CD4-positive, alpha-beta T cell treated with Interleukin-12 subunit alpha and Interleukin-12 subunit beta, for 1 hour (primary cell): ENCODE measurements at regions not wholly inside any gene's neighbourhood (a gene's known extent, or its start where the extent isn't known, plus 50 kb on each side); places are given as distances from the start of the nearest gene placed in this dataset.
"Not testable (repeated sequence)": the region's sequence is repeated elsewhere in the genome, so short reads cannot be mapped to it uniquely, and the experiment has no call there.

Experiments
- DNase-seq: peaks from one replicate; pipeline ENCODE4 v3.0.0-alpha.2; 2020

DNA sequence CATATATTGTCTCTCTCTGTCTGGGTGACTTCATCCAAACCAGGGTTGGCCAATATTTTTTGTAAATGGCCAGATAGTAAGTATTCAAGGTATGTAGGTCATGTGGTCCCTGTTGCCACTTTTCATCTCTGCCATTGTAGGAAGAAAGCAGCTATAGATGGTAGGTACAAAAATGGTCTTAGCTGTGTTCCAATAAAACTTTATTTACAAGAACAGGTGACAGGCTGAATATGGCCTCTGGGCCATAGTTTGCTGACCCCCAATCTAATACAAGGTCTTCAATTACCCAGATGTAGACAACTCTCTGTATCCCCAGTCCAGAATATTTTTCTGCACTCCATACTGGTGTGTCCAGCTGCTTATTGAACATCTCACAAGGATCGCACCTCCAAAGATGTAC, 166.2 kb upstream of the FZD8 start:
- no peak for DNase-seq

DNA sequence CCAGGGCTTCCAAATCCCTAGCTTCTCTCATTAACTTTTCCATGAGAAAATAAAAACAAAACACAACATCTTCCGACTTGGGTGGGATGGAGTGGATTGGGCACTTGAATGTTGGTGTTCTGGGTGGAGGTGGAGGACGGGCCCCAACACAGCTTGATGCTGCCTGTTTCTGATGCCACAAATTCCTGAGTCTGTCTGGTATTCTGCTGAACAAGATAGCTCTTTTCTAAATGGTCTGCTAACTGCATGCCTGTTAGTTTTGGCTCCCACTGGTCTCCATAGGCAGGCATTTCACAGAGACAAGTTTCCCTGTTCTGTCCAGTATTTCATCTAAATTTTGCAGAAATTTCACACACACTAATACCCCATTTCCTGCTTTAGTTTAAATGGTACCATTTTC, 160.9 kb upstream of the FZD8 start:
- no peak for DNase-seq

DNA sequence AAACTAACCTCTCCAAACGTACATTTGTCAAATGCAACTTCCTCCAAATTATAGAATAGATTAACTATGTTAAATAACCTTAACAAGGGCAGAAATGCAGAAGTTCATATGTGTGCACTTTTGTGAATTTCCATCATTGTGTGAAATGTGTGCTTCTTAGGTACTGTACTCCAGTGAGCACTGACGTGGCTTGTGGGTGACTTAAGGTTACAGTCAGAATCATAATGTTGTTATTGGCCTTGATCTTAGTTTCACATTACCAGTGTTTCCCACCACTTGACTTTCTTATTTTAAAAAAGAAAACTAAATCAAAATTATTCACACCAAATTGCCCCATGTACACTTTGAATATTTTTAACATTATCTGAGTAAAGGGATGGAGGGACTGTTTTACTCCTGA, 155.1 kb upstream of the FZD8 start:
- DNase-seq = no peak

DNA sequence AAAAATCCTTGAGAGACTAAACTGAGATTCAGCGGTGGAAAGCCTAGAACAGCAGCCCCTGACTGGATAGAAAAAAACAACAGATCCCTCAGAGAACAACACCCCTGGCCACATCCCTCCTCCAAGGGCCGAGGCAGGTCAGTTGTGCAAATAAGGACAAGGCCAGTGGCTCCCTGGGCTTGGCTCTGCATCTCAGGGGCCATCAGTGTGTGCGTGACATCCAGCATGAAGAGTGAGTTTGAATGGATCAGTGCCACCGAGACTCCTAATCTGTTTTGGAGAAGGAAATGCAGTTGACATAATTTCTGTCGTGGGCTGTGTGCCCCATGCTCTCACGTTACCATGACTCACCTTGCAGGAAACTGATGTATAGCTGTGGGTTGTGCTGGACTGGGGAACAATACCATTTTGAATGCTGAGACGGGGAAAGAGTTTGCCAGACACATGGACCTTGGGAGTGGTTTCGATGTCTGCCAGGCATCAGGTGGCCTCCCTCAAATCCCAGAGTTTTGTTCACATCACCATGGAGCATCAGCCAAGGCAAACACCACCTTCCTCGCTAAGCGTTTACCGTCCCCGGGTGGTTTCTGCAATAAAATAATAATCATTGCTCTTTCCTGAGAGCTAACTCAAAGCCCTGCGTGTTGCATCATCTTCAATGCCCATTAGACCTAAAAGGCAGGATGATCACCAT, 153.2 kb upstream of the FZD8 start:
- no peak for DNase-seq

DNA sequence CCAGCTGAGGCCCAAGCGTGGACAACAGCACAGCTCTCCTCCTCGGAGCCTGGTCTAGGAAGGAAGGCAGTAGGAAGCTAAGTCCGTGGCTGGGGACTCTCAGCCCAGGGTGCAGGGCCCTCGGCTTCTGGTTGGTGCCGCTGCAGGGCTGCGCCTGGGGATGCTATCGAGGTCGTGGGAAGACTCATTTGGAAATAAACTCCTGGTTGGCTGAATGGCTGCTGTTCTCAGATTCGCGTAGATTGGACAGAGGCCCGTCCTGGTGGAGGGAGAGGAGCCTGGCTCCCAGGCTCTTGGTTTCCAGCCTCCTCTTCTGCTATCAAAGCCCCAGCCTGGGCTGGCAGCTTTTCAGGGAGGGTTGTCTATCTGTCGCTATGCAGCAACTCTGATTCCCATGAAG, 152.6 kb upstream of the FZD8 start:
- no peak for DNase-seq

DNA sequence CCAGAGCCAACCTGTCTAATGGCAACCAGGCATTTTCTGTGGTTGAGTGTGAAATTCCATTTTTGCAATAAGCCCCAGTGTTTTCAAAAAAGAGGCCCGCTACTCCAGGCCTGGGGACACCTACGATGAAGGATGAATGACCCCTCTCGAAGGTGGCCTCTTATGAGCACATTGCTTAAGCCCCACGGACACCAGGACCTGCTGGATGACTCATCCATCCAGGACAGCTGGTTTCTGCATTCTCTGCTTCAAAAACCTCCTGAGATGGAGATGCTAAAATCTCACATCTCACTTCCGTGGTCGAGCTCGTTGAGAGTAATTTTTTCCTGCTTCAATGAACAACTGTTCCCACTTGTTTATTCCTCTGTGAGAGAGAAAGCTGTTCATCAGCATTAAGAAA, 150.2 kb upstream of the FZD8 start:
- DNase-seq = no peak

- no peak for DNase-seq
Observed at GRCh38 chr10:35789996-35790395, 147.9 kb upstream of the FZD8 start.

DNA sequence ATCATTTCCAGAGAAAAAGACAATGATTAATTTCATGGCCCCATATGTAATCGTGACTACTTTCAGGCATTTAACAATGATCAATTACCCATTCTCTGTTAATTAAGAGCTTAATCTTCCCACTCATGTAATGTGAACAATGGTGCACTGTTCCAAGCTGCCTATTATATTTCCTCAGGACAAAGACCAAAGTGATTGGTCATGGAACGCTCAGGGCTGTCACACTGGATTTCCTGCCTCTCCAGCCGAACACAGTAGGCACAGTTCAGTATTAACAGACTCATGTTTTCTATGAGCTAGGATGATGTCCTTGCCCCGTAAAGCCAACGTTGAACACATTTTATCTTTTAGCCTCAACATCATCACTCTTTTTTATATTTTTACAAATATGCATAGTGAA, 142.7 kb upstream of the FZD8 start:
- no peak for DNase-seq

GRCh38 chr10:35783305-35783838, 141.3 kb upstream of the FZD8 start:
- no peak for DNase-seq

- no peak for DNase-seq
Observed at GRCh38 chr10:35781643-35782035, 139.5 kb upstream of the FZD8 start.

- no peak for DNase-seq
Observed at GRCh38 chr10:35780970-35781642, 139.0 kb upstream of the FZD8 start.

GRCh38 chr10:35778306-35778705, 136.2 kb upstream of the FZD8 start:
- no peak for DNase-seq

DNA sequence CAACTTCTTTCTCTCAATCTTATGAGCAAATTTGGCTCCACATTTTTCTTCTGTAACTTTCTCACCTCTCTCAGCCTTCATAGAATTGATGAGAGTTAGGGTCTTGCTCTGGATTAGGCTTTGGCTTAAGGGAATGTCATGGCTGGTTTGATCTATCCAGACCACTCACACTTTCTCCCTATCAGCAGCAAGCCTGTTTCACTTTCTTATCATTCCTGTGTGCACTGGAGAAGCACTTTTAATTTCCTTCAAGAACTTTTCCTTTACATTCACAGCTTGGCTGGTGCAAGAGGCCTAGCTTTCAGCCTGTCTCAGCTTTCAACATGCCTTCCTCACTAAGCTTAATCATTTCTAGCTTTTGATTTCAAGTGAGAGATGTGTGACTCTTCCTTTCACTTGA, 134.5 kb upstream of the FZD8 start:
- not testable (repeated sequence) for DNase-seq

- DNase-seq = no peak
Observed at GRCh38 chr10:35774109-35774508, 132.0 kb upstream of the FZD8 start.

DNA sequence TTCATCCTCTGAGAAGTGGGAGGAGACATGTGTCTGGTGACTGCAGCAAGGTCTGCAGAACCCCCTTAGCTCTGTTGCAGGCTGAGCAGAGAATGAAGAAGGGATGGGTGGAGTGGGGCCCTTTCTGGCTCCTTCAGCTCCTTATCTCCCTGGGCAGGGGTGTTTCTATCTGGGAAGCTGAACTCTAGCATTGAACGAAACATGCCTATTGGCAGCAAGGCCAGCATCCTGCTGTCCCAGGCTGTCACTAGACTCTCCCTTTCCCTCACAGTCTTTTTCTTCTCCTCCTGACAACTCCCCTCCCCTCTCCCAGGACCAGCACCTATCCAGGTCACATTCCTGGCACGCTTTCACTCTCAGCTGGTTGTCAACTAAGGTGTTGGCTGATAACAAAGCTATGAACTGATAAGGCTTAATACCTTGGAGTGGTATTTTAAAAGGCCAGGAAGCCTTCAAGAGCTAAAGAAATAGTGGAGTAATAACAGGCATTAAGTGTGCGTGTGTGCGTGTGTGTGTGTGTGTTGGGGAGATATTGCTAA, 128.8 kb upstream of the FZD8 start:
- DNase-seq = no peak

GRCh38 chr10:35769795-35770194, 127.7 kb upstream of the FZD8 start:
- DNase-seq = no peak

DNA sequence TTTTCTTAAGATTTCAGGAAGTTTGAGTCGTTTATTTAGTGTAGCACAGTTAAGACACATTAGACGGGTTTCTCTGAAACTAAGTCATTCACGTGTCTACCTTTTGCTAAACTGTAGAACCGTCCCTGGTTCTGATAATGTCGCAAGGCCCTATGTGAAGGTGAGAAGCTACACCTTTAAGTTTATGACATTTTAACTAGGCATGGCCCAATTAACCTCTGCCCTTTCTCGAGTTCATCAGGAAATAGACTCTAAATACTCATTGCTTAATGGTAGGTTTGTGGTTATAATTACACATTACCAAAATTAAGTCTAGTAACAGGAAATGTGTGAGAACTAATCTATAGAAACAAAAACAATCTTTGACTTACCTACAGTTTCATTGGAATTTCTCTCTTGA, 126.6 kb upstream of the FZD8 start:
- no peak for DNase-seq

- no peak for DNase-seq
Observed at GRCh38 chr10:35768011-35768410, 125.9 kb upstream of the FZD8 start.

GRCh38 chr10:35765996-35766395, 123.9 kb upstream of the FZD8 start:
- DNase-seq = no peak

DNA sequence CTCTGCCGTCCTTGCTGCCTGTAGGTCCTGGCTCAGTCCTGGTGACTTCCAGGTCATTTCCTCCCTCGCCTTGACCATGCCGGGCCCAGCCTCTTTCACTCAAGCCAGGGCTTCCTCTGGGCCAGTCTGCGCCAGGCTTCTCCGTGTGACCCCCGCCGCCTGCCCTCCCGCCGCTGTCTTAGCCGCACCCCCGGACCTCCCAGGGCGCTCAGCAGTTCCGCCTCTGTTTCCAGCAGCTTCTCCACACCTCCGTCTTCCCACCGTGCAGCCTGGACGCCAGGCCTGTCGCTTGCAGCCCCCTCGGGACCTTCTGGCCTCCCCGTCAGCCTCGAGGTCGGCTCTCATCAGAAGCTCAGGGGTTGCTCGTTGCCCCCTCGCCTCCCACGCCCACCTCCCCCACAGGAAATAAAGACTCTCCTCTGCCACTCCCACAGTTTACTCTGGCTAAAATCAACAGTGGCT, 123.0 kb upstream of the FZD8 start:
- DNase-seq = no peak

- DNase-seq = no peak
Observed at GRCh38 chr10:35762311-35763030, 120.4 kb upstream of the FZD8 start.

GRCh38 chr10:35758076-35758475, 116.0 kb upstream of the FZD8 start:
- no peak for DNase-seq

GRCh38 chr10:35754519-35754918, 112.4 kb upstream of the FZD8 start:
- no peak for DNase-seq
